ENCODE measurements at regions not wholly inside any gene's neighbourhood (a gene's known extent, or its start where the extent isn't known, plus 50 kb on each side); places are given as distances from the start of the nearest gene placed in this dataset.

- no peaks in the 10 kb centered on the region for H3K4me1 ChIP-seq (ENCODE audit: insufficient read depth, low read length)
- Mint-ChIP-seq H3K27me3 (no peaks in the 10 kb centered on the region), H3K36me3 (ENCODE audit: low read depth) (no peaks in the 10 kb centered on the region), H3K4me3 (no peak overlapping the region), H3K27ac (no peak overlapping the region), H3K9me3 (peaks cover 22% of the 10 kb centered on the region), H3K4me1 (ENCODE audit: low read depth) (no peaks in the 10 kb centered on the region)
- no peak for TF ChIP-seq CTCF (IDR thresholded peaks at IDR 0.05)
- POLR2A ChIA-PET, result no interaction called here
- CTCF ChIA-PET, result no interaction called here
- H3K4me3 ChIP-seq (ENCODE audit: low read length), result no peak overlapping the region
- ATAC-seq (ENCODE audit: poor library complexity) (no peak), DNase-seq (no peak)
- H3K27ac ChIP-seq (ENCODE audit: low read depth in 1 of 2, low read length in 2 of 2), result no peak overlapping the region
- intact Hi-C loops (cut with DNase I, micrococcal nuclease), result no loop called here
- no peaks in the 10 kb centered on the region for H3K36me3 ChIP-seq (ENCODE audit: insufficient read depth, low read length)
- H3K27me3 ChIP-seq (ENCODE audit: control insufficient read depth in 1 of 2, insufficient read depth in 2 of 2, low read length in 2 of 2), result no peaks in the 10 kb centered on the region
- peaks cover 0 to 7% of the 10 kb centered on the region in 2 experiments for H3K9me3 ChIP-seq (ENCODE audit: control insufficient read depth in 1 of 2, insufficient read depth in 1 of 2, low read length in 2 of 2)
Measured at GRCh38 chr7:46833197-46833596, 748.7 kb downstream of the TNS3 start.

GRCh38 chr7:46832136-46832535, 749.8 kb downstream of the TNS3 start:
- ChIA-PET POLR2A (no interaction called here), CTCF (no interaction called here)
- no peaks in the 10 kb centered on the region for H3K4me1 Mint-ChIP-seq (ENCODE audit: low read depth)
- H3K36me3 Mint-ChIP-seq (ENCODE audit: low read depth), result no peaks in the 10 kb centered on the region
- H3K27me3 ChIP-seq (ENCODE audit: control insufficient read depth in 1 of 2, insufficient read depth in 2 of 2, low read length in 2 of 2), result no peaks in the 10 kb centered on the region
- H3K36me3 ChIP-seq (ENCODE audit: insufficient read depth, low read length), result no peaks in the 10 kb centered on the region
- ATAC-seq (ENCODE audit: poor library complexity) (no peak), DNase-seq (no peak)
- no peaks in the 10 kb centered on the region for H3K27me3 Mint-ChIP-seq
- peaks cover 0 to 9% of the 10 kb centered on the region in 2 experiments for H3K9me3 ChIP-seq (ENCODE audit: control insufficient read depth in 1 of 2, insufficient read depth in 1 of 2, low read length in 2 of 2)
- no peak for TF ChIP-seq CTCF (IDR thresholded peaks at IDR 0.05)
- intact Hi-C loops (cut with DNase I, micrococcal nuclease), result no loop called here
- no peaks in the 10 kb centered on the region for H3K4me1 ChIP-seq (ENCODE audit: insufficient read depth, low read length)
- no peak overlapping the region for H3K4me3 Mint-ChIP-seq
- H3K27ac ChIP-seq (ENCODE audit: low read depth in 1 of 2, low read length in 2 of 2), result no peak overlapping the region
- no peak overlapping the region for H3K27ac Mint-ChIP-seq
- no peak overlapping the region for H3K4me3 ChIP-seq (ENCODE audit: low read length)
- H3K9me3 Mint-ChIP-seq, result peaks cover 18% of the 10 kb centered on the region

GRCh38 chr7:46819819-46820218, 762.1 kb downstream of the TNS3 start:
- no peaks in the 10 kb centered on the region for H3K4me1 ChIP-seq (ENCODE audit: insufficient read depth, low read length)
- no peak overlapping the region for H3K4me3 ChIP-seq (ENCODE audit: low read length)
- no peak overlapping the region for H3K4me3 Mint-ChIP-seq
- H3K36me3 ChIP-seq (ENCODE audit: insufficient read depth, low read length), result no peaks in the 10 kb centered on the region
- H3K36me3 Mint-ChIP-seq (ENCODE audit: low read depth), result no peaks in the 10 kb centered on the region
- intact Hi-C loops (cut with DNase I, micrococcal nuclease), result no loop called here
- H3K4me1 Mint-ChIP-seq (ENCODE audit: low read depth), result no peaks in the 10 kb centered on the region
- no peak for TF ChIP-seq CTCF (IDR thresholded peaks at IDR 0.05)
- ATAC-seq (ENCODE audit: poor library complexity), result no peak
- DNase-seq, result no peak
- H3K9me3 Mint-ChIP-seq, result peaks cover 12% of the 10 kb centered on the region
- no peak overlapping the region for H3K27ac Mint-ChIP-seq
- no peaks in the 10 kb centered on the region for H3K9me3 ChIP-seq (ENCODE audit: control insufficient read depth in 1 of 2, insufficient read depth in 1 of 2, low read length in 2 of 2)
- CTCF ChIA-PET, result no interaction called here
- H3K27me3 ChIP-seq (ENCODE audit: control insufficient read depth in 1 of 2, insufficient read depth in 2 of 2, low read length in 2 of 2), result no peaks in the 10 kb centered on the region
- no peak overlapping the region for H3K27ac ChIP-seq (ENCODE audit: low read depth in 1 of 2, low read length in 2 of 2)
- POLR2A ChIA-PET, result no interaction called here
- no peaks in the 10 kb centered on the region for H3K27me3 Mint-ChIP-seq

Measured in CD4-positive, alpha-beta T cell (primary cell).